IMR-90 (cell line): ENCODE measurements at regions not wholly inside any gene's neighbourhood (a gene's known extent, or its start where the extent isn't known, plus 50 kb on each side); places are given as distances from the start of the nearest gene placed in this dataset.

Experiments
- ATAC-seq: fragments of 200-7000 bp; cut with Tn5 transposase; 2 replicates; pipeline ENCODE4 v1.9.1; 2020; ENCODE audit warnings: low read depth, mild to moderate bottlenecking, moderate library complexity
- BruUV-seq: library from RNA; stranded (reverse); fragments of 400-500 nt; replicated peaks from 2 replicates; lab custom pipeline; 2021; lab: Mats Ljungman, UMichigan
- CTCF ChIA-PET: fragments of 300-600 bp; formaldehyde crosslinking; extraction: SDS; loops from one replicate; lab custom pipeline; 2021; ENCODE audit warnings: antibody characterized with exemption; lab: Yijun Ruan, JAX
- POLR2A ChIA-PET: fragments of 300-600 bp; sonication (Branson Sonifier 250); formaldehyde crosslinking; loops from one replicate; lab custom pipeline; 2022; ENCODE audit warnings: antibody characterized with exemption; ENCODE audit not compliant: unreplicated experiment; lab: Charles Lee
- DNase-seq: peaks from one replicate; pipeline ENCODE4 v3.0.0; 2013
- H2AFZ ChIP-seq: replicated peaks from 2 replicates; pipeline ENCODE3; 2013; ENCODE audit warnings: low read length, mild to moderate bottlenecking; ENCODE audit not compliant: poor library complexity
- H2AK5ac ChIP-seq: 2 replicates; pipeline ENCODE4 v1.6.1; 2013; ENCODE audit warnings: low read depth, low read length, inconsistent platforms
- H2AK9ac ChIP-seq: replicated peaks from 2 replicates; pipeline ENCODE3; 2013; ENCODE audit warnings: mild to moderate bottlenecking, low read depth, low read length, moderate library complexity; ENCODE audit not compliant: poor library complexity
- H2BK120ac ChIP-seq: 2 replicates; pipeline ENCODE4 v1.6.1; 2013; ENCODE audit warnings: low read depth, low read length, inconsistent platforms
- H2BK15ac ChIP-seq: 3 replicates; pipeline ENCODE4 v1.6.1; 2013; ENCODE audit warnings: low read depth, low read length, inconsistent platforms
- H2BK20ac ChIP-seq: 2 replicates; pipeline ENCODE4 v1.6.1; 2013; ENCODE audit warnings: low read depth, mild to moderate bottlenecking, inconsistent platforms, low read length, moderate library complexity
- H2BK5ac ChIP-seq: 2 replicates; pipeline ENCODE4 v1.6.1; 2013; ENCODE audit warnings: mild to moderate bottlenecking, low read depth, low read length, inconsistent platforms; ENCODE audit not compliant: poor library complexity, severe bottlenecking
- H3K14ac ChIP-seq: replicated peaks from 2 replicates; pipeline ENCODE4 v1.6.1; 2013; ENCODE audit warnings: low read depth, low read length, inconsistent platforms
- H3K18ac ChIP-seq: 2 replicates; pipeline ENCODE4 v1.6.1; 2013; ENCODE audit warnings: low read depth, low read length, control low read depth
- H3K23ac ChIP-seq: 2 replicates; pipeline ENCODE4 v1.6.1; 2013; ENCODE audit warnings: low read depth, low read length, inconsistent platforms
- H3K27ac ChIP-seq: 2 replicates; pipeline ENCODE4 v1.5.1; 2013; ENCODE audit warnings: mild to moderate bottlenecking, control low read depth, low read length; ENCODE audit not compliant: insufficient read depth
- H3K27me3 ChIP-seq: 2 replicates; pipeline ENCODE4 v1.6.1; 2013; ENCODE audit warnings: low read length; ENCODE audit not compliant: control insufficient read depth, insufficient read depth
- H3K36me3 ChIP-seq: 2 replicates; pipeline ENCODE4 v1.6.1; 2013; ENCODE audit warnings: low read length, mixed read lengths; ENCODE audit not compliant: control insufficient read depth, insufficient read depth
- H3K4ac ChIP-seq: 2 replicates; pipeline ENCODE4 v1.6.1; 2013; ENCODE audit warnings: low read depth, low read length, inconsistent platforms
- H3K4me1 ChIP-seq: 2 replicates; pipeline ENCODE4 v1.6.1; 2013; ENCODE audit warnings: low read length, mixed read lengths; ENCODE audit not compliant: control insufficient read depth, insufficient read depth
- H3K4me2 ChIP-seq: 2 replicates; pipeline ENCODE4 v1.6.1; 2013; ENCODE audit warnings: low read depth, mild to moderate bottlenecking, control low read depth, low read length, moderate library complexity
- H3K4me3 ChIP-seq: 2 replicates; pipeline ENCODE4 v1.5.1; 2013; ENCODE audit warnings: low read depth, mild to moderate bottlenecking, control low read depth, low read length, moderate library complexity; ENCODE audit not compliant: insufficient read depth
- H3K56ac ChIP-seq: 2 replicates; pipeline ENCODE4 v1.6.1; 2013; ENCODE audit warnings: low read length, inconsistent platforms; ENCODE audit not compliant: insufficient read depth; ENCODE audit errors: extremely low read depth
- H3K79me1 ChIP-seq, 2 experiments: 2 replicates each; pipeline ENCODE4 v1.6.1; 2013; ENCODE audit warnings: low read length in 2 of 2, inconsistent platforms in 1 of 2, low read depth in 1 of 2
- H3K9ac ChIP-seq: 2 replicates; pipeline ENCODE4 v1.6.1; 2013; ENCODE audit warnings: low read depth, low read length, control low read depth
- H3K9me1 ChIP-seq: 2 replicates; pipeline ENCODE4 v1.6.1; 2013; ENCODE audit warnings: low read length, inconsistent platforms; ENCODE audit not compliant: insufficient read depth
- H3K9me3 ChIP-seq: 2 replicates; pipeline ENCODE4 v1.6.1; 2013; ENCODE audit warnings: low read length; ENCODE audit not compliant: control insufficient read depth, insufficient read depth
- H4K20me1 ChIP-seq: 2 replicates; pipeline ENCODE4 v1.6.1; 2013; ENCODE audit warnings: low read length, inconsistent platforms; ENCODE audit not compliant: insufficient read depth
- H4K5ac ChIP-seq: 2 replicates; pipeline ENCODE4 v1.6.1; 2013; ENCODE audit warnings: mild to moderate bottlenecking, low read depth, low read length, control low read depth
- H4K8ac ChIP-seq, 2 experiments: 2 replicates each; pipeline ENCODE4 v1.6.1; 2013; ENCODE audit warnings: low read depth in 2 of 2, low read length in 2 of 2, control low read depth in 1 of 2, inconsistent platforms in 1 of 2
- H4K91ac ChIP-seq: 2 replicates; pipeline ENCODE4 v1.6.1; 2013; ENCODE audit warnings: low read depth, low read length, inconsistent platforms; ENCODE audit not compliant: insufficient read depth
- CEBPB ChIP-seq: IDR thresholded peaks from 2 replicates; pipeline ENCODE4 v1.6.1; 2012; ENCODE audit warnings: low read depth, low read length, improper control_type of control experiment
- ELK1 ChIP-seq: fragments of 150-350 bp; IDR thresholded peaks from 2 replicates; pipeline ENCODE4 v1.6.1; 2016; ENCODE audit warnings: low read depth, mild to moderate bottlenecking, low read length, moderate library complexity, borderline replicate concordance
- MAZ ChIP-seq: IDR thresholded peaks from 2 replicates; pipeline ENCODE4 v1.6.1; 2012; ENCODE audit warnings: low read depth, mild to moderate bottlenecking, low read length, improper control_type of control experiment, moderate library complexity, borderline replicate concordance
- RCOR1 ChIP-seq: IDR thresholded peaks from 2 replicates; pipeline ENCODE4 v1.6.1; 2012; ENCODE audit warnings: mild to moderate bottlenecking, low read length, improper control_type of control experiment; ENCODE audit not compliant: insufficient replicate concordance
- SMC3 ChIP-seq: fragments of 150-350 bp; IDR thresholded peaks from 2 replicates; pipeline ENCODE4 v1.6.1; 2016; ENCODE audit warnings: low read depth, mild to moderate bottlenecking, antibody characterized with exemption, low read length, moderate library complexity
- WGBS, 2 experiments: methylation state at CpG; one replicate each; pipeline versions ENCODE4 v1.1.5 to v1.1.7; 2013; ENCODE audit warnings: missing lambda C conversion rate in 2 of 2; ENCODE audit not compliant: insufficient read length in 1 of 2; ENCODE audit errors: extremely low coverage in 2 of 2; 5-methylcytosine and 5-hydroxymethylcytosine counted together
- dilution Hi-C: fragments of 300-500 bp; cut with HindIII; formaldehyde crosslinking; loops from one replicate; pipeline ENCODE4 v1.14.3; 2018; ENCODE audit warnings: low sequenced_read_pairs; ENCODE audit not compliant: unreplicated experiment
- in situ Hi-C: fragments of 300-500 bp; cut with MboI; formaldehyde crosslinking; loops from 3 replicates; pipeline ENCODE4 v1.14.3; 2019; ENCODE audit warnings: low sequenced_read_pairs, inconsistent platforms, mixed read lengths
- intact Hi-C: fragments of 100-400 bp; cut with micrococcal nuclease; formaldehyde crosslinking; loops from 2 replicates; pipeline ENCODE4 v1.10.0; 2022

- no peak overlapping the region for H2BK120ac ChIP-seq
- DNase-seq (no peak), ATAC-seq (no peak)
- H2BK15ac ChIP-seq: no peak overlapping the region
- intact Hi-C loops: no loop called here
- H4K5ac ChIP-seq: no peak overlapping the region
- no TSS peak for BruUV-seq
- no peak overlapping the region for H3K56ac ChIP-seq
- H2AK9ac ChIP-seq: no peak overlapping the region
- no peak for TF ChIP-seq ELK1
- no peak for TF ChIP-seq RCOR1
- no peak for TF ChIP-seq CEBPB
- no peak for TF ChIP-seq SMC3
- TF ChIP-seq MAZ: no peak
- H3K4ac ChIP-seq: no peak overlapping the region
- no peaks in the 10 kb centered on the region for H3K4me1 ChIP-seq
- no peaks in the 10 kb centered on the region for H3K36me3 ChIP-seq
- H2BK5ac ChIP-seq: no peak overlapping the region
- no peak overlapping the region for H3K14ac ChIP-seq
- H3K18ac ChIP-seq: no peak overlapping the region
- H2BK20ac ChIP-seq: no peak overlapping the region
- H4K8ac ChIP-seq: no peak overlapping the region
- no peak overlapping the region for H3K23ac ChIP-seq
- H3K9me3 ChIP-seq: no peaks in the 10 kb centered on the region
- no peak overlapping the region for H3K4me3 ChIP-seq
- in situ Hi-C loops: no loop called here
- no peak overlapping the region for H3K27ac ChIP-seq
- ChIA-PET CTCF (no interaction called here), POLR2A (no interaction called here)
- no peak overlapping the region for H2AK5ac ChIP-seq
- H3K4me2 ChIP-seq: no peak overlapping the region
- no CpG with 5 or more reads among the region's 4 CpGs for WGBS, 2 experiments
- dilution Hi-C loops: no loop called here
- no peaks in the 10 kb centered on the region for H3K27me3 ChIP-seq
- no peak overlapping the region for H3K9ac ChIP-seq
- no peak overlapping the region for H4K91ac ChIP-seq
- no peaks in the 10 kb centered on the region for H4K20me1 ChIP-seq
- no peaks in the 10 kb centered on the region for H3K79me1 ChIP-seq
- H2AFZ ChIP-seq: no peak overlapping the region
- H3K9me1 ChIP-seq: no peaks in the 10 kb centered on the region
These were observed 114.6 kb upstream of the ATP1B1 start for GRCh38 chr1:168991667-168992475.
